GM18873 (cell line): ENCODE measurements at regions not wholly inside any gene's neighbourhood (a gene's known extent, or its start where the extent isn't known, plus 50 kb on each side); places are given as distances from the start of the nearest gene placed in this dataset.
"Not testable (repeated sequence)": the region's sequence is repeated elsewhere in the genome, so short reads cannot be mapped to it uniquely, and the experiment has no call there.

Source experiments
- ATAC-seq: cut with Tn5 transposase; IDR thresholded peaks from one replicate; pipeline ENCODE4 v1.9.1; 2021; ENCODE audit warnings: mild to moderate bottlenecking, moderate library complexity, moderate number of reproducible peaks; ENCODE audit not compliant: unreplicated experiment, low FRiP score

DNA sequence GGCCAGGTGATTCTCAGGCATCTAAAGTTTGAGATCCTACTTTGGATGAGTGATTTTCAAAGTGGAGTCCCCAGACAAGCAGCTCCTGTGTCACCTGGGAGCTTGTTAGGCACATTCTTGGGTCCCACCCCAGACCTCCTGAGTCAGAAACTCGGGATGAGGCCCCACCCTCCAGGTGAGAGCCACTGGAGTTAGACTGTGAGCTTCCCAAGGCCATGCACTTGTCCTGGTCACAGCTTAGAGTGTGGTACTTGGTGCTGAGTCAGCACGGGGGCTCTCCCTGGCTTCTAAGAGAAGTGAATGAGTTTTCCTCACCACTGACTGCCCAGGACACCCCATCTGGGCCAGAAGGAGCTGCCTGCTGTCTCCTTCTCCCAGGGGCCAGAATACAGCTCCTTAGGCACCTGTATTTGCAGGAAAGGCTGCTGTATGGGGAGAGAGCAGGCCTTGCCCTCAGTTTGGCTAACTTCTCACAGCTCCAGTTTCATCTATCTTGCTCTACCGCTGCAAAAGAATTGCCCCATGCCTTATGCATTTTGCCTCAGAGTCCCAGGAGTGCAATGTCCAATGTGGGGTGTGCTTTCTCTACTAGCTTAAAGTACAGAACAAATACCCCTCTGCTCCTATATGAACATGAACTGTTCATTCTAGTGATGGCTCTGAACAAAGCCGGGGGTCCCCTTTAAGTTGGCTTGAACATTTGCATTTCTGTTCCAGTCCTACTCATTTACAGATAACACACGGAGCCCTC lies 98.1 kb downstream of the PSMG1 start:
- ATAC-seq: no peak

GRCh38 chr21:39084073-39084472 lies 99.2 kb downstream of the PSMG1 start:
- no peak for ATAC-seq

GRCh38 chr21:39083377-39084008 lies 99.8 kb downstream of the PSMG1 start:
- no peak for ATAC-seq

- no peak for ATAC-seq
Measured at GRCh38 chr21:39082656-39083376, 100.4 kb downstream of the PSMG1 start.

DNA sequence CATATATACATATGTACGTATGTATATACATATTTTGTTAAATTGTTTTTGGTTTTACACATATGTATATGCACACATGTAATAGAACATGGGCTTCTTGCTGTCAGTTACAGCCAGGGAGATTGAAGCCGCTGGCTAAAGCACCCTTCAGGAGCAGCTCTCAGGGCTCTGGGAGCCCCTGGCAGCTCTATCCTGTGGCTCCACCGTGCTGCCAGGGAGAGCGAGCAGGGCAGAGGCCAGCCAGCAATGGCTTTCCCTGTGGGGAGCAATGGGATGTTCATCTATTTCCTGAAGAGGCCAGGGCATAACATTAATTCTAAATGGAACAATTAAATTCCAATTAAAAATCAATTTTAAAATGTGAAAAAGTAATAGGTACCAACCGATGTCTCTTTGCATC lies 102.9 kb downstream of the PSMG1 start:
- no peak for ATAC-seq

- no peak for ATAC-seq
Measured at GRCh38 chr21:39079617-39080016, 103.6 kb downstream of the PSMG1 start.

GRCh38 chr21:39078322-39079065 lies 104.8 kb downstream of the PSMG1 start:
- ATAC-seq: no peak

DNA sequence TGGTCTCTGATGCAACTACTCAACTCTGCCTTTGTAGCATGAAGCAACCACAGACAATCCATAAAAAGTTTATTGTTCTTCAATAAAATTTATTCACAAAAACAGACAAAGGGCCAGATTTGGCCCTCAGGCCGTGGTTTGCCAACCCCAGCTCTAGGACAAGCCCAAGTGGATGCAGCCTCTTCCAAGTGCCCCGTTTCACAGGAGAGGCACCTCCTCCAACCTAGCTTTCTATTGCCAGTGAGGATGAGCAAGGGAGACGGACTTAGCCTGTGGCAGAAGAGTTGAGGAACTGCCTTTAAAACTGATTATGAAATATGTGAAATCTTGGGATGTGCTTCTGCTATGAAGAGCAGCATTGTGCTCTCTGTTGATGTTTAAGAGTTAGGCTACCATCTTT lies 105.4 kb downstream of the PSMG1 start:
- no peak for ATAC-seq

DNA sequence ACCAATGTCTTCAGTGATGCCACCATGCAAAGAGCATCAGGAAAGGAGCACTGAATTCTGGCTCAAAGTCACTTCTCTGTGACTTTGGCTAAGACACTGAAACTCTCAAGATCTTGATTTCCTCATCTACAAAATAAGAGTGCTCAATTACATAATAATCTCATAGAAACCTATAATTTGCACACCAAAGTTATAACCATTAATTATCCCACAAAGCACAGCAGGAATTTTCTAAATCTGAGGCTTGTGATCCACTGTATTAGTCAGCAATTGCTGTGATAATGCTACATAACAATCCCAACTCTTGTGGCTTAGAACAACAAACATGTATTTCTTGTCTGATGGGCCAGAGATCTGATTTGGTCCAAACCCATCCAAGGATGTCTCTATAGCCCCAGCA lies 108.7 kb downstream of the PSMG1 start:
- ATAC-seq: no peak

GRCh38 chr21:39073717-39074116 lies 109.5 kb downstream of the PSMG1 start:
- ATAC-seq: no peak

DNA sequence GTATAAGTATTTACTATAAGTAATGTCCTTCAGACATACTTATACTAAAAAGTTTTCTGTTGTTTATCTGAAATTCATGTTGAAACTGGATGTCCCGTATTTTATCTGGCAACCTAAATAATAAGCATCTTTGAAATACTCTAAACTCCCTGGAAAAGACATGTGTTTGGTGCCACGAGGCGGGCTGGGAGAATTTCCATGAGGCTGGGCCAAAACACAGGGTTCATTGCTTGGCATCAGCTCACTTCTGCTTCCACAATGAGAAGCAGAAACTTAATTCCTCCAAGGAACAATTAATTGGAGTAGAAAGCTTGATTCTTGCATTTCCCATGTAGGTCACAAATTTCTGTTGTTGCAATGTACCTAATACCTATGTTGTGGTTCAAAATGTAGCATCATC lies 110.2 kb downstream of the PSMG1 start:
- ATAC-seq: no peak

GRCh38 chr21:39072468-39072867 lies 110.8 kb downstream of the PSMG1 start:
- no peak for ATAC-seq

DNA sequence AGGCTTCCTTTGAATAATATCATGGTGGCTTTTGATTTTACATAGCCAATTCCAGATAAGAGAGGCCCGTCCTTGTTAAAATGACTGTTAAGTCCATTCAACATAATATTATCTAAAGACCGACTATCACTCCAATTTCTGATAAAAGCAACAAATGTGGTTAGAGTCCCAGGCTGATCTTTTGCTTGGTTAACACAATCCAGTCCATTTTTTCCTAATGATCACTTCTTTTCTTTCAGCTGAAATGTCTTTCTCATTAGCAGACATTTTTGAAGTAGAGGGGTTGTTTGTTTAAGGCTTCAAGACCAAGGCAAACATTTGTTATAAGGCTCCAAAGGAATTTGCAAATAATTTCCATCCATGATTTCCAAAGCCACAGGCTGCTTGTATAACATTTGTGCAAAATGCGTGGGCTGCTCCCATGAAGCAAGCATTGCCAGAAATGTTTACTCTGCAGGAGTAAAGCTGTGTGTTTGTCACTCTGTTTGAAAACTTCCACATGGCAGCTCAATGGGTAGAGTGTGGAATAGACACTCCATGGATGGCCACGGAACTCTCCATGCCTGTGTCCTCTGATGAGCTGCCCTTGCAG lies 111.5 kb downstream of the PSMG1 start:
- ATAC-seq: no peak

- not testable (repeated sequence) for ATAC-seq
Measured at GRCh38 chr21:39069856-39070255, 113.4 kb downstream of the PSMG1 start.

GRCh38 chr21:39066829-39067780 lies 116.1 kb downstream of the PSMG1 start:
- no peak for ATAC-seq

DNA sequence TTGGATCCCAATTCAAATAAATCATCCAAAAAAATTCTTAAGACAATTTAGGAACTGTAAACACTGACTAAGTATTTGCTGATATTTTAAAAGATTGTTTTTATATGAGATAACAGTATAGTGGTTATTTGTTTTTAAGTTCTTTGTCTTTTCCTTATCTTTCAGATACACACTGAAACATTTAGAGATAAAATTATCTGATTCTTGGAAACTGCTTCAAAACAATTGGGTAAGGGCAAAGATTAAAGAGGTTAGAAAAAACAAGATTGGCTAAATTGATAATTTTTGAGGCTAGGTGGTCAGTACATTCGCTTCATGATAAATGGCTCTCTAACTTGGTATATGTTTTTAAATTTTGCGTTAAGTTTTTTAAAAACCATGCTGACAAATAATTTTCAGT lies 117.3 kb downstream of the PSMG1 start:
- ATAC-seq: no peak

- ATAC-seq: no peak
Measured at GRCh38 chr21:39064325-39065012, 118.8 kb downstream of the PSMG1 start.

DNA sequence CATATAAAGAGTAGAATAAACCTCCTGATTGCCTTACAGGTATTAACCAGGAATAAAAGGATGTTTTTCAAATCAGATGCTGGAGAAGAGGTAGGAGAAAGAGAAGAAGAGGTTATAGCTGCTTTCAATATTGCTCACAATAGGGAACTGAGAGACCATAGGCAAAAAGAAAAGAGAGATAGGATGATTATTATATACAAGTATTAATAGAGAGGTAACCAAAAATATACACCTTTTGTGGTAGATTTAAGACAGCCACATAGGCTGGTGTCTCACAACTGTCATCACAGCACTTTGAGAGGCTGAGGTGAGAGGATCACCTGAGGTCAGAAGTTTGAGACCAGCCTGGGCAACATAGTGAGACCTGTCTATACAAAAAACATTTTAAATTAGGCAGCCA lies 119.7 kb downstream of the PSMG1 start:
- ATAC-seq: no peak

DNA sequence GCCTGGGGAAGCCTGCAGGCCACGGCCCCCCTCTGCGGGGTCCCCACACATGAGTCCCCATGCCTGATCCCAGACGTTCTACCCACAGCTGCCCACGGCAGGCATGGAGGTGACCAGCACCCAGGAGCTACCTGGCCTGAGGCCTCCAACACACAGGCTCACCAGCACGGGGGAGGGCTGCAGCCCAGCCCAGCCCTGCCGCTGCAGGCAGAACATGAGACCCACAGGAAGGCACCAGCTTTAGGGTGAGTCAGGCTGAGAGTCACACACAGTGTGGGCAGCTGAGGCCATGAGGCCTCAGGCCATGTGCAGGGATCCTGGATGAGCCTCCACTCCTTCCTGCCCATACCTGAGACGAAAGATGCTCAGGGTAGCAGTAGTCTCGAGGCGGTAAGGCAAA lies 121.1 kb downstream of the PSMG1 start:
- ATAC-seq: no peak
